H1 (cell line): ENCODE measurements at regions not wholly inside any gene's neighbourhood (a gene's known extent, or its start where the extent isn't known, plus 50 kb on each side); places are given as distances from the start of the nearest gene placed in this dataset.

Source experiments
- CTCF ChIA-PET: fragments of 300-600 bp; sonication (Branson Sonifier 250); formaldehyde crosslinking; loops from one replicate; lab custom pipeline; 2021; ENCODE audit not compliant: partially characterized antibody; lab: Charles Lee
- POLR2A ChIA-PET: fragments of 300-600 bp; sonication (Branson Sonifier 250); formaldehyde crosslinking; loops from one replicate; lab custom pipeline; 2021; ENCODE audit warnings: inconsistent platforms; ENCODE audit not compliant: partially characterized antibody; lab: Charles Lee
- DNase-seq, 2 experiments: peaks; one replicate each; pipeline versions ENCODE4 v3.0.0 to v3.0.0-alpha.2; 2010 to 2022; ENCODE audit warnings: low spot score in 2 of 2, low read depth in 1 of 2, mixed read lengths in 1 of 2
- FAIRE-seq: peaks from 2 replicates; lab custom pipeline; 2011; peaks lifted over from hg19 to GRCh38; lab: Jason Lieb, UNC
- H2AFZ ChIP-seq: 2 replicates; pipeline ENCODE4 v1.8.1; 2012; ENCODE audit warnings: low read length, inconsistent platforms
- H2AK5ac ChIP-seq: 2 replicates; pipeline ENCODE4 v1.6.1; 2013; ENCODE audit warnings: low read depth, low read length
- H2BK120ac ChIP-seq: replicated peaks from 2 replicates; pipeline ENCODE3; 2013; ENCODE audit warnings: low read depth, low read length, inconsistent platforms
- H2BK12ac ChIP-seq: 2 replicates; pipeline ENCODE4 v1.6.1; 2013; ENCODE audit warnings: low read depth, low read length
- H2BK15ac ChIP-seq: 2 replicates; pipeline ENCODE4 v1.6.1; 2013; ENCODE audit warnings: low read length
- H2BK20ac ChIP-seq: 2 replicates; pipeline ENCODE4 v1.6.1; 2013; ENCODE audit warnings: low read length
- H2BK5ac ChIP-seq: 2 replicates; pipeline ENCODE4 v1.6.1; 2013; ENCODE audit warnings: low read depth, low read length
- H3K14ac ChIP-seq: 2 replicates; pipeline ENCODE4 v1.6.1; 2013; ENCODE audit warnings: inconsistent platforms; ENCODE audit not compliant: insufficient read length
- H3K18ac ChIP-seq: 2 replicates; pipeline ENCODE4 v1.6.1; 2013; ENCODE audit warnings: low read length; ENCODE audit errors: extremely low read depth
- H3K23ac ChIP-seq: 2 replicates; pipeline ENCODE4 v1.6.1; 2013; ENCODE audit warnings: inconsistent platforms; ENCODE audit not compliant: insufficient read length
- H3K23me2 ChIP-seq: 2 replicates; pipeline ENCODE4 v1.6.1; 2013; ENCODE audit warnings: low read depth, low read length
- H3K27ac ChIP-seq: 2 replicates; pipeline ENCODE4 v1.6.1; 2011; ENCODE audit warnings: low read depth, low read length, inconsistent platforms
- H3K27me3 ChIP-seq, 4 experiments: replicated peaks in 1 of 4; 1 replicate in 1 of 4; 2 replicates in 3 of 4; pipeline versions ENCODE4 v1.6.1 to v1.8.1; 2011 to 2013; ENCODE audit warnings: low read length in 3 of 4, mild to moderate bottlenecking in 3 of 4, inconsistent platforms in 2 of 4, mixed read lengths in 2 of 4, moderate library complexity in 1 of 4; ENCODE audit not compliant: control insufficient read depth in 3 of 4, insufficient read depth in 3 of 4; ENCODE audit errors: extremely low read depth in 1 of 4
- H3K36me3 ChIP-seq, 4 experiments: 2 replicates each; pipeline versions ENCODE4 v1.6.1 to v1.8.1; 2011 to 2013; ENCODE audit warnings: mild to moderate bottlenecking in 4 of 4, low read length in 3 of 4, moderate library complexity in 2 of 4, control low read depth in 1 of 4, inconsistent platforms in 1 of 4; ENCODE audit not compliant: insufficient read depth in 4 of 4, control insufficient read depth in 2 of 4
- H3K4ac ChIP-seq: replicated peaks from 2 replicates; pipeline ENCODE3; 2013; ENCODE audit warnings: low read length, low read depth, mixed read lengths, inconsistent platforms; ENCODE audit not compliant: insufficient read length
- H3K4me1 ChIP-seq, 4 experiments: replicated peaks in 1 of 4; 1 replicate in 1 of 4; 2 replicates in 3 of 4; pipeline versions ENCODE4 v1.6.1 to v1.8.1; 2011 to 2013; ENCODE audit warnings: low read length in 3 of 4, inconsistent platforms in 2 of 4, mixed read lengths in 1 of 4; ENCODE audit not compliant: insufficient read depth in 4 of 4, control insufficient read depth in 3 of 4
- H3K4me2 ChIP-seq, 2 experiments: 2 replicates each; pipeline versions ENCODE4 v1.6.1 to v1.8.1; 2011 to 2013; ENCODE audit warnings: low read depth in 2 of 2, low read length in 2 of 2, control low read depth in 1 of 2, inconsistent platforms in 1 of 2, mild to moderate bottlenecking in 1 of 2; ENCODE audit not compliant: insufficient read depth in 1 of 2
- H3K4me3 ChIP-seq, 4 experiments: fragments of 200-600, 300-600 bp in 1 of 4; sonication (generic), shearing (Covaris generic), sonication (Bioruptor Twin) in 1 of 4; 2 replicates each; pipeline versions ENCODE4 v1.5.1 to v1.8.1; 2011 to 2016; ENCODE audit warnings: low read length in 4 of 4, low read depth in 3 of 4, control low read depth in 2 of 4, inconsistent platforms in 2 of 4, mild to moderate bottlenecking in 2 of 4, mixed read lengths in 1 of 4, moderate library complexity in 1 of 4; ENCODE audit not compliant: insufficient read depth in 2 of 4; ENCODE audit errors: extremely low read depth in 1 of 4
- H3K56ac ChIP-seq: replicated peaks from 2 replicates; pipeline ENCODE3; 2013; ENCODE audit warnings: low read depth, mild to moderate bottlenecking, mixed read lengths, low read length, inconsistent platforms; ENCODE audit not compliant: insufficient read length
- H3K79me1 ChIP-seq: 2 replicates; pipeline ENCODE4 v1.6.1; 2013; ENCODE audit warnings: low read depth, low read length, control low read depth
- H3K79me2 ChIP-seq, 2 experiments: 2 replicates each; pipeline versions ENCODE4 v1.6.1 to v1.8.1; 2012 to 2013; ENCODE audit warnings: low read length in 2 of 2, mild to moderate bottlenecking in 2 of 2, inconsistent platforms in 1 of 2; ENCODE audit not compliant: insufficient read depth in 2 of 2, control insufficient read depth in 1 of 2
- H3K9ac ChIP-seq, 4 experiments: replicated peaks in 1 of 4; 1 replicate in 1 of 4; 2 replicates in 3 of 4; pipeline versions ENCODE4 v1.6.1 to v1.8.1; 2011 to 2013; ENCODE audit warnings: low read depth in 3 of 4, low read length in 3 of 4, control low read depth in 2 of 4, mild to moderate bottlenecking in 2 of 4, moderate library complexity in 2 of 4, inconsistent platforms in 1 of 4; ENCODE audit errors: extremely low read depth in 1 of 4
- H3K9me3 ChIP-seq, 2 experiments: 2 replicates each; pipeline versions ENCODE4 v1.6.1 to v1.8.1; 2012 to 2013; ENCODE audit warnings: mild to moderate bottlenecking in 2 of 2, moderate library complexity in 2 of 2, control low read depth in 1 of 2, inconsistent platforms in 1 of 2, low read depth in 1 of 2, low read length in 1 of 2, mixed read lengths in 1 of 2; ENCODE audit not compliant: insufficient read depth in 2 of 2
- H4K20me1 ChIP-seq, 2 experiments: replicated peaks in 1 of 2; 2 replicates each; pipeline versions ENCODE3 to v1.8.1; 2011 to 2013; ENCODE audit warnings: inconsistent platforms in 2 of 2, low read length in 2 of 2, mild to moderate bottlenecking in 1 of 2; ENCODE audit not compliant: insufficient read depth in 2 of 2, control insufficient read depth in 1 of 2
- H4K5ac ChIP-seq: 2 replicates; pipeline ENCODE4 v1.6.1; 2013; ENCODE audit warnings: low read length, low read depth, mixed read lengths, inconsistent platforms; ENCODE audit not compliant: insufficient read length
- H4K8ac ChIP-seq: 2 replicates; pipeline ENCODE4 v1.8.0; 2013; ENCODE audit warnings: mild to moderate bottlenecking, moderate library complexity, low read length, inconsistent platforms; ENCODE audit not compliant: insufficient read depth; ENCODE audit errors: extremely low read depth
- H4K91ac ChIP-seq: replicated peaks from 2 replicates; pipeline ENCODE3; 2013; ENCODE audit warnings: low read length, mixed read lengths, inconsistent platforms; ENCODE audit not compliant: insufficient read length
- EP300 ChIP-seq, 2 experiments: IDR thresholded peaks; 1 replicate in 1 of 2; 2 replicates in 1 of 2; pipeline ENCODE4 v1.6.1; 2011 to 2012; ENCODE audit warnings: low read depth in 2 of 2, low read length in 2 of 2, mild to moderate bottlenecking in 2 of 2, borderline replicate concordance in 1 of 2, inconsistent platforms in 1 of 2, moderate library complexity in 1 of 2
- RAD21 ChIP-seq, 2 experiments: IDR thresholded peaks in 1 of 2; conservative IDR thresholded peaks in 1 of 2; 2 replicates each; pipeline ENCODE4 v1.6.1; 2011; ENCODE audit warnings: low read depth in 2 of 2, low read length in 2 of 2, improper control_type of control experiment in 1 of 2, inconsistent platforms in 1 of 2, mild to moderate bottlenecking in 1 of 2, moderate library complexity in 1 of 2
- TCF12 ChIP-seq: IDR thresholded peaks from 2 replicates; pipeline ENCODE4 v1.6.1; 2011; ENCODE audit warnings: low read depth, mild to moderate bottlenecking, low read length
- WGBS, 2 experiments: shearing (Covaris generic) in 1 of 2; methylation state at CpG; one replicate each; pipeline versions ENCODE4 v1.1.6 to v1.1.7; 2013 to 2015; ENCODE audit warnings: low lambda C conversion rate in 2 of 2, mixed read lengths in 2 of 2, inconsistent platforms in 1 of 2, low coverage in 1 of 2, missing lambda C conversion rate in 1 of 2; ENCODE audit not compliant: insufficient replicate concordance in 2 of 2, insufficient coverage in 1 of 2, insufficient read length in 1 of 2; ENCODE audit errors: extremely low coverage in 1 of 2, missing lambda C conversion rate in 1 of 2; 5-methylcytosine and 5-hydroxymethylcytosine counted together
- TF ChIP-seq, protein P1 (sequence below), 3 experiments: IDR thresholded peaks; 1 replicate in 2 of 3; 2 replicates in 1 of 3; pipeline versions ENCODE4 v1.5.1 to v1.6.1; 2011; ENCODE audit warnings: low read length in 3 of 3, mild to moderate bottlenecking in 3 of 3, inconsistent platforms in 2 of 3, low read depth in 1 of 3, moderate library complexity in 1 of 3; ENCODE audit not compliant: insufficient read depth in 1 of 3; ENCODE audit errors: control extremely low read depth in 1 of 3

DNA sequence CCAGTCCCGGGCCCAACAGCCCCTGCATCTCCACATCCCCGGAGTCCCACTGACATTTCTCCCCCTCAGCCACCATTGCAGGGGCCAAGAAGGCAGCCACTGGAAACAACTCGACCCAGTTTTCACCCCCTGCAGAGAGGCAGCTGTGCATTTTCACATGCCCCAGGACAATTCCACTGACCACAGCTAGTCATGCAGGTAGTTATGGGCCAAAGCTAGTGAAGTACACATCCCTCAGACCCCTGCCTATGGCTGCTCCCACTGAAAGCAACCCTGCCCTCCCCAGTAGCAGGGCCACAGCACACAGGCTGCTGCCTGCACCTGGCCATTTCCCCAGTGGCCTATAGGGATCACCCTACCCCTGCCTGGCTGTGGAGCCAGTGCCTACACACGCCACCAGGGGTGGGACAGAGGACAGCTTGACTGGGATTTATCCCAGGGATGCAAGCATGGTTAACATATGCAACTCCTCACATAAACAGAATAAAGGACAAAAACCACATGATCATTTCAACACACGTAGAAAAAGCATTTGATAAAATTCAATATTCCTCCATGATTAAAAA, 154.0 kb downstream of the NDUFA12 start:
- H2AFZ ChIP-seq, result no peak overlapping the region
- no peak overlapping the region for H3K18ac ChIP-seq
- no peak overlapping the region for H2AK5ac ChIP-seq
- H4K91ac ChIP-seq, result no peak overlapping the region
- no peak overlapping the region for H3K4me3 ChIP-seq
- DNase-seq, result no peak
- ChIA-PET POLR2A (interaction anchor here (0.6 kb wide), 2 partner anchors 92 to 595 kb away, joined by 4 read pairs; no protein-coding TSS in a partner anchor), CTCF (interaction anchor here (0.8 to 1.7 kb wide), 4 partner anchors 16 to 31 kb away, joined by 4 to 6 read pairs (median 4); no protein-coding TSS in a partner anchor)
- no peak overlapping the region for H2BK5ac ChIP-seq
- no peak overlapping the region for H2BK120ac ChIP-seq
- no peak overlapping the region for H2BK15ac ChIP-seq
- H4K8ac ChIP-seq, result no peak overlapping the region
- H3K4me2 ChIP-seq, result no peak overlapping the region
- no peaks in the 10 kb centered on the region for H3K36me3 ChIP-seq
- H3K23me2 ChIP-seq, result no peaks in the 10 kb centered on the region
- 81% methylated on average over 5 of the region's 5 CpGs; no CpG with 5 or more reads in 1 of the 2 experiments for WGBS, 2 experiments
- H3K27me3 ChIP-seq, result no peaks in the 10 kb centered on the region
- FAIRE-seq, result no peak
- H3K79me2 ChIP-seq, result no peaks in the 10 kb centered on the region
- no peak overlapping the region for H3K56ac ChIP-seq
- H4K5ac ChIP-seq, result no peak overlapping the region
- no peaks in the 10 kb centered on the region for H3K9me3 ChIP-seq
- no peak overlapping the region for H3K9ac ChIP-seq
- H3K79me1 ChIP-seq, result no peaks in the 10 kb centered on the region
- H4K20me1 ChIP-seq, result no peaks in the 10 kb centered on the region
- H3K23ac ChIP-seq, result no peak overlapping the region
- no peak overlapping the region for H3K27ac ChIP-seq
- no peak overlapping the region for H3K4ac ChIP-seq
- H3K14ac ChIP-seq, result no peak overlapping the region
- TF ChIP-seq, protein P1, sequence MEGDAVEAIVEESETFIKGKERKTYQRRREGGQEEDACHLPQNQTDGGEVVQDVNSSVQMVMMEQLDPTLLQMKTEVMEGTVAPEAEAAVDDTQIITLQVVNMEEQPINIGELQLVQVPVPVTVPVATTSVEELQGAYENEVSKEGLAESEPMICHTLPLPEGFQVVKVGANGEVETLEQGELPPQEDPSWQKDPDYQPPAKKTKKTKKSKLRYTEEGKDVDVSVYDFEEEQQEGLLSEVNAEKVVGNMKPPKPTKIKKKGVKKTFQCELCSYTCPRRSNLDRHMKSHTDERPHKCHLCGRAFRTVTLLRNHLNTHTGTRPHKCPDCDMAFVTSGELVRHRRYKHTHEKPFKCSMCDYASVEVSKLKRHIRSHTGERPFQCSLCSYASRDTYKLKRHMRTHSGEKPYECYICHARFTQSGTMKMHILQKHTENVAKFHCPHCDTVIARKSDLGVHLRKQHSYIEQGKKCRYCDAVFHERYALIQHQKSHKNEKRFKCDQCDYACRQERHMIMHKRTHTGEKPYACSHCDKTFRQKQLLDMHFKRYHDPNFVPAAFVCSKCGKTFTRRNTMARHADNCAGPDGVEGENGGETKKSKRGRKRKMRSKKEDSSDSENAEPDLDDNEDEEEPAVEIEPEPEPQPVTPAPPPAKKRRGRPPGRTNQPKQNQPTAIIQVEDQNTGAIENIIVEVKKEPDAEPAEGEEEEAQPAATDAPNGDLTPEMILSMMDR (IDR thresholded peaks at IDR 0.05; ENCODE audit: control extremely low read depth in 1 of 3, insufficient read depth in 1 of 3, low read depth in 1 of 3, low read length in 3 of 3), result peak; percentile 64 to 87 (median 67)
- TF ChIP-seq EP300 (IDR thresholded peaks at IDR 0.05; ENCODE audit: borderline replicate concordance in 1 of 2, low read depth in 2 of 2, low read length in 2 of 2) (no peak), RAD21 (IDR thresholded peaks at IDR 0.05 in 1 of 2, conservative IDR thresholded peaks at IDR 0.05 in 1 of 2; ENCODE audit: low read depth in 2 of 2, low read length in 2 of 2) (peak; percentile 43 to 54), TCF12 (no peak)
- TF ChIP-seq, all 59 proteins: peak for 2
- Histone ChIP-seq H3K4me1 (peaks cover 0 to 2% (median 0%) of the 10 kb centered on the region in 4 experiments; a peak in 1 of 7 replicates), H2BK12ac (no peak overlapping the region), H2BK20ac (no peak overlapping the region)
